GM10248 (cell line): ENCODE measurements at regions not wholly inside any gene's neighbourhood (a gene's known extent, or its start where the extent isn't known, plus 50 kb on each side); places are given as distances from the start of the nearest gene placed in this dataset.
"Not testable (repeated sequence)": the region's sequence is repeated elsewhere in the genome, so short reads cannot be mapped to it uniquely, and the experiment has no call there.

Source experiments
- CTCF ChIA-PET: fragments of 300-600 bp; sonication (Branson Sonifier 250); formaldehyde crosslinking; extraction: SDS; loops from one replicate; lab custom pipeline; 2021; ENCODE audit warnings: antibody characterized with exemption; lab: Yijun Ruan, JAX
- POLR2A ChIA-PET: fragments of 350-650 bp; sonication (Branson Sonifier 250); formaldehyde crosslinking; extraction: SDS; loops from one replicate; lab custom pipeline; 2020; ENCODE audit warnings: antibody characterized with exemption; lab: Yijun Ruan, JAX
- DNase-seq: peaks from one replicate; pipeline ENCODE4 v3.0.0; 2012; ENCODE audit errors: extremely low spot score
- TF ChIP-seq, protein P1 (sequence below): IDR thresholded peaks from 2 replicates; pipeline ENCODE4 v1.5.1; 2012; ENCODE audit warnings: mild to moderate bottlenecking, low read depth; ENCODE audit errors: extremely low read depth, missing control alignments, control extremely low read depth

DNA sequence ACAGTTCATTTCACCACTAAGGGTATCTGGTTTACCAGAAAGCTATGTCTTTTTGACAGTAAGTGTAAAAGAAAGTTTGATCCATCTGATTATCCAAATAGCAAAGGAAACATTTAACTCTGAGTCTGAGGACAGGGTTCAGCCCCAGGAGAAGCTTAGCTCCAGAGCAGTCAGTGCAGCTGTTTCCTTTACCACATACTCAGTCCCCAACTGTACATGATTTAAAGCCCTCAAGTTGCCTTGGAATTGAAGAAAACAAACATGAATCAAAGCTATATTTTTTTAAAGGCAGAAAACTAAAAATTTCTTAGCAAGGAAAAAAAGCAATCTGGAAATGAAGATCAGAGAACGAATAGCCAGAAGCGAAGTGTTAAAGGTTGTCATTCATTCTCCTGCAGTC, 746.0 kb downstream of the METTL4 start:
- no peak for DNase-seq
- TF ChIP-seq, protein P1, sequence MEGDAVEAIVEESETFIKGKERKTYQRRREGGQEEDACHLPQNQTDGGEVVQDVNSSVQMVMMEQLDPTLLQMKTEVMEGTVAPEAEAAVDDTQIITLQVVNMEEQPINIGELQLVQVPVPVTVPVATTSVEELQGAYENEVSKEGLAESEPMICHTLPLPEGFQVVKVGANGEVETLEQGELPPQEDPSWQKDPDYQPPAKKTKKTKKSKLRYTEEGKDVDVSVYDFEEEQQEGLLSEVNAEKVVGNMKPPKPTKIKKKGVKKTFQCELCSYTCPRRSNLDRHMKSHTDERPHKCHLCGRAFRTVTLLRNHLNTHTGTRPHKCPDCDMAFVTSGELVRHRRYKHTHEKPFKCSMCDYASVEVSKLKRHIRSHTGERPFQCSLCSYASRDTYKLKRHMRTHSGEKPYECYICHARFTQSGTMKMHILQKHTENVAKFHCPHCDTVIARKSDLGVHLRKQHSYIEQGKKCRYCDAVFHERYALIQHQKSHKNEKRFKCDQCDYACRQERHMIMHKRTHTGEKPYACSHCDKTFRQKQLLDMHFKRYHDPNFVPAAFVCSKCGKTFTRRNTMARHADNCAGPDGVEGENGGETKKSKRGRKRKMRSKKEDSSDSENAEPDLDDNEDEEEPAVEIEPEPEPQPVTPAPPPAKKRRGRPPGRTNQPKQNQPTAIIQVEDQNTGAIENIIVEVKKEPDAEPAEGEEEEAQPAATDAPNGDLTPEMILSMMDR: no peak
- ChIA-PET CTCF (interaction anchor here (1.7 kb wide), 1 partner anchor 8 kb away, joined by 6 read pairs; no protein-coding TSS in a partner anchor), POLR2A (no interaction called here)

DNA sequence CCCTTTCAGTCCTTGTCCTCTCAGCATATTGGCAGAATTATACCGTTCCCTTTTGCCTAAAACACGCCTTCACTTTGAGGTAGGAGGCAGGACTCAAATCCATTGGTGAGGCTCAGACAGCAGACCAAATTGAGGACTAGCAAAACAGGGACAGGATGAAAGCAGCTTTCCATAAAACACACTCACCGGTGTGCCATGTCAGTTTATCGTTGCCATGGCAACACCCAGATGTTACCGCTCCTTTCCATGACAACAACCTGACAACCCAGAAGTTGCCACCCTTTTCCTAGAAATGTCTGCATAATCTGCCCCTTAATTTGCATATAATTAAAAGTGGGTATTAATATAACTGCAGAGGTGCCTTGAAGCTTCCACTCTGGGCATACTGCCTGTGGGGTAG, 730.4 kb downstream of the METTL4 start:
- DNase-seq: no peak
- TF ChIP-seq, protein P1: no peak
- CTCF ChIA-PET: interaction anchor here (1.3 kb wide), 1 partner anchor 14 kb away, joined by 4 read pairs; no protein-coding TSS in a partner anchor
- POLR2A ChIA-PET: no interaction called here

DNA sequence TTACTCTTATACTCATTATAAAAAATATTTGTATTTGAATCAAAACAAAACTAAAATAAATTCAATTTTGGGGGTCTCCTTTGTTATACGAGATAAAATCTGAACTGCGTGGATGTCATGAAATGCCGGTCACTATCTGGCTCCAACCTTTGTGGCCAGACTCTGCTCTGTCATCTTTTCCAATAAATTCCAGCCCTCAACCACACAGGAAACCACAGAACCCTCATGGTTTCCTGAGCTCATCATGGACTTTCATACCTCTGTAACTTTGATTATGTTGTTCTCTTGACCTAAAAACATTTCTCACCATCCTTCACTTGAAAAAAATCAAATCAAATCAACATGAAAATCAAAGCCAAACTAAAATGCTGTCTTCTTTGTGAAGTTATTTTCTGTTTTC, 724.7 kb downstream of the METTL4 start:
- POLR2A ChIA-PET: no interaction called here
- CTCF ChIA-PET: no interaction called here
- TF ChIP-seq, protein P1: no peak
- DNase-seq: no peak

DNA sequence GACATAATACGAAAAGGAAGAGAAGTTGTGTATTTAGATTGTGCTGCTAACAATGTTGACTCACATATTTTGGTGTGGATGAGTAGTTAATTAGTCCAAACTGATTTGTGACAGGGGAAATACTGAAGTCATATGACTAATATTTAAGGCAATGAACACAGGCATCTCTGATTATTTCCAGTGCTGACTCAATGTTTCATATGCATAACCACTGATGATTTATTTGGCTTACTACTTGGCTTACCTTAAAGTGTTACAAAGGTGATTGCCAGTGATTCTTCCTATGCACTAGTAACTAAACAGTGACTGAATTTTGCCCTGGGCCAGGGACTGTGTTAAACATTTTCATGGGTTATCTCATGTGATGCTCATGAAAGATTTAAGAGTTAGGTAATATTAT, 722.6 kb downstream of the METTL4 start:
- POLR2A ChIA-PET: no interaction called here
- TF ChIP-seq, protein P1: no peak
- no peak for DNase-seq
- CTCF ChIA-PET: no interaction called here

DNA sequence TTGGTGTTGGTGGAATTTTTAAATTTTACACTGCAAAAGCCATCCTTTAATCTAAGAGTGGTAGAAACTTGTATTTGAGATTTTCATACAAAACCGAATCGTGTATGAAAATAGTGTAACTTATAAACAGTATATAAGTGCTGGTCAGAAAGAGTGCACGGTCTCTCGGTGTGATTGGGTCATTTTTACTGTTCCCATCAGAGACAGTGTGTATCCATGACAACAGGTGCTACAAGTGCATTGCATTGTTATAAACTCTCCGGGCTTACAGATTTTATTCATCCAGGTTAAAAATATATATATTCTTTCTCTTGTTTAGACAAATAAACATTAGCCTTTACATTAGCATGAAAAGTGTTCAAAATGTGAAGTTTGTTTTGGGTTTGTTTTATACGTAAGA, 721.9 kb downstream of the METTL4 start:
- ChIA-PET CTCF (no interaction called here), POLR2A (no interaction called here)

DNA sequence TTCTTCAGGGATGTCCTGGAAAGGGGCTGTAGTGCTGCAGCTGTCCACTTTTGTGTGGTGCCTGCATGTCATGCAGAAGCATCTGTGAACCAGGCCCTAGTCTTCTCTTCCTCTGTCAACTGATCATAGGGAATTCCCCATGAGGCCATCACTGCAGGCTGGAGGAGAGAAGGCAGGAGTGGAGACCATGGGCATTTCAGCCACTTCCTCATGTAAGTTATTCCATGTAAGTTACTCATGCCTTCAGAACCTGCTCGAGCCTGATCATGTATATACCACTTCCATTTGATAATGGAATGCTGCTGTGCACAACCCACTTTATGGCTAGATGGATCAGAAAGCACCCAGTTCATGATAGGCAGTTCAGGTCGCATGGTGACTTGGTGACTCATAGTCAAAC, 714.0 kb downstream of the METTL4 start:
- DNase-seq, CTCF ChIA-PET, POLR2A ChIA-PET: not testable (repeated sequence)

More for the DNA sequence above, 721.9 kb downstream of the METTL4 start:
- DNase-seq: no peak
- TF ChIP-seq, protein P1: no peak

DNA sequence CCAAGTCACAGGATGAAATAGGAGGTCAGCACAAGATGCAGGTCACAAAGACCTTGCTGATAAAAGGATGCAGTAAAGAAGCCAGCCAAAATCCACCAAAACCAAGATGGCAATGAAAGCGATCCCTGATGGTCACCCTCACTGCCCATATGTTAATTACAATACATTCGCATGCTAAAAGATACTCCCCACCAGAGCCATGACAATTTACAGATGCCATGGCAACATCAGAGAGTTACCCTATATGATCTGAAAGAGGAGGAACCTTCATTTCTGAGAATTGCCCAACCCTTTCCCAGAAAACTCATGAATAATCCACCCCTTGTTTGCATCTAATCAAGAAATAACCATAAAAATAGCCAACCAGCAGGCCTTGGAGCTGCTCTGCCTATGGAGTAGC, 709.8 kb downstream of the METTL4 start:
- ChIA-PET CTCF (no interaction called here), POLR2A (no interaction called here)
- TF ChIP-seq, protein P1: no peak
- no peak for DNase-seq
